Fibroblast of lung (primary cell): ENCODE measurements at regions not wholly inside any gene's neighbourhood (a gene's known extent, or its start where the extent isn't known, plus 50 kb on each side); places are given as distances from the start of the nearest gene placed in this dataset.

Experiments
- DNase-seq, 2 donors: peaks; one replicate each; pipeline versions ENCODE4 v3.0.0 to v3.0.0-alpha.2; 2010; ENCODE audit warnings: low read depth in 2 of 2
- H2AFZ ChIP-seq: 2 replicates; pipeline ENCODE4 v1.5.1; 2012; ENCODE audit warnings: low read length, control low read depth, inconsistent platforms
- H3K27ac ChIP-seq: 2 replicates; pipeline ENCODE4 v1.5.1; 2011; ENCODE audit warnings: low read length, control low read depth; ENCODE audit not compliant: insufficient read depth
- H3K27me3 ChIP-seq: 2 replicates; pipeline ENCODE4 v1.5.1; 2011; ENCODE audit warnings: mild to moderate bottlenecking, low read length; ENCODE audit not compliant: control insufficient read depth, insufficient read depth
- H3K36me3 ChIP-seq: 2 replicates; pipeline ENCODE4 v1.5.1; 2011; ENCODE audit warnings: low read length; ENCODE audit not compliant: control insufficient read depth, insufficient read depth
- H3K4me1 ChIP-seq: 2 replicates; pipeline ENCODE4 v1.5.1; 2011; ENCODE audit warnings: low read length; ENCODE audit not compliant: control insufficient read depth, insufficient read depth; ENCODE audit errors: extremely low read depth
- H3K4me2 ChIP-seq: 2 replicates; pipeline ENCODE4 v1.5.1; 2011; ENCODE audit warnings: low read length, control low read depth; ENCODE audit not compliant: insufficient read depth; ENCODE audit errors: extremely low read depth
- H3K4me3 ChIP-seq, 4 experiments: fragments of 200-600 bp in 1 of 4; sonication (generic) in 1 of 4; replicated peaks in 1 of 4; 2 replicates each; pipeline ENCODE4 v1.5.1; 2011 to 2016; ENCODE audit warnings: low read length in 4 of 4, low read depth in 3 of 4, mild to moderate bottlenecking in 3 of 4, control low read depth in 2 of 4, inconsistent platforms in 1 of 4, mixed read lengths in 1 of 4; ENCODE audit not compliant: insufficient read depth in 1 of 4; ENCODE audit errors: control extremely low read depth in 1 of 4
- H3K79me2 ChIP-seq: 2 replicates; pipeline ENCODE4 v1.5.1; 2012; ENCODE audit warnings: mild to moderate bottlenecking, low read length, inconsistent platforms; ENCODE audit not compliant: control insufficient read depth, insufficient read depth
- H3K9ac ChIP-seq: 2 replicates; pipeline ENCODE4 v1.5.1; 2011; ENCODE audit warnings: mild to moderate bottlenecking, low read length, control low read depth; ENCODE audit not compliant: insufficient read depth
- H3K9me3 ChIP-seq: 2 replicates; pipeline ENCODE4 v1.5.1; 2012; ENCODE audit warnings: low read depth, low read length; ENCODE audit not compliant: control insufficient read depth, insufficient read depth
- H4K20me1 ChIP-seq: 2 replicates; pipeline ENCODE4 v1.5.1; 2011; ENCODE audit warnings: low read length; ENCODE audit not compliant: control insufficient read depth, insufficient read depth; ENCODE audit errors: extremely low read depth
- CTCF ChIP-seq, 2 donors: IDR thresholded peaks in 1 of 2; conservative IDR thresholded peaks in 1 of 2; 1 replicate in 1 of 2; 2 replicates in 1 of 2; pipeline ENCODE4 v1.5.1; 2011 to 2012; ENCODE audit warnings: low read length in 2 of 2, control low read depth in 1 of 2, inconsistent platforms in 1 of 2, low read depth in 1 of 2, mild to moderate bottlenecking in 1 of 2
- EZH2 ChIP-seq: IDR thresholded peaks from 2 replicates; pipeline ENCODE4 v1.5.1; 2012; ENCODE audit warnings: low read length, control low read depth, mild to moderate bottlenecking; ENCODE audit errors: missing control alignments

GRCh38 chr1:237962985-237963384 lies 72.3 kb upstream of the ZP4 start:
- Histone ChIP-seq H3K9me3 (no peaks in the 10 kb centered on the region), H3K27ac (no peak overlapping the region), H2AFZ (no peak overlapping the region), H3K9ac (no peak overlapping the region), H4K20me1 (no peaks in the 10 kb centered on the region), H3K4me3 (no peak overlapping the region), H3K79me2 (no peaks in the 10 kb centered on the region), H3K4me1 (no peaks in the 10 kb centered on the region), H3K36me3 (no peaks in the 10 kb centered on the region), H3K4me2 (no peak overlapping the region), H3K27me3 (no peaks in the 10 kb centered on the region)
- no peak for DNase-seq
- TF ChIP-seq EZH2, result no peak
- no peak for TF ChIP-seq CTCF (conservative IDR thresholded peaks at IDR 0.05 in 1 of 2, IDR thresholded peaks at IDR 0.05 in 1 of 2; ENCODE audit: low read depth in 1 of 2, low read length in 2 of 2)

DNA sequence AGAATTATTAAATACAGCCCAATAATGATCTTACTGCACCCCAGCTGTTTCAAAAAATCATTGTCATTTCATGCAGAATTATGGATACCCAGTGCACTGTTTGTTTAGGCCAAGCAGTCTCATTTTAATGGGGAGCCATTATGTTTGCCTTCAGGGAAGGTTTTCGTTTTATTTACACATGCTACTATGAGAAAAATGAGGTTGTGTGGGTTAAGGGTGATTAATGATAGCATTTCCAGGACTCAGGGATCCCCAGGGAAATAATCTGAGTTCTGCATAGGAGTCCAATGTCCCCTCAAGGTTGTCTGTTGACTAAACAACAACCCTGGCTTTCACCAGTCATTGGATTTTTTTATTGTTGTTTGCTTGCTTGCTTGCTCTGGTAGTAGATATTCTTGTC lies 71.0 kb upstream of the ZP4 start:
- Histone ChIP-seq H2AFZ (no peak overlapping the region), H3K36me3 (no peaks in the 10 kb centered on the region)
- TF ChIP-seq CTCF (conservative IDR thresholded peaks at IDR 0.05 in 1 of 2, IDR thresholded peaks at IDR 0.05 in 1 of 2; ENCODE audit: low read depth in 1 of 2, low read length in 2 of 2), result no peak
- TF ChIP-seq EZH2, result no peak

GRCh38 chr1:237959838-237960237 lies 69.1 kb upstream of the ZP4 start:
- TF ChIP-seq EZH2 (no peak), CTCF (conservative IDR thresholded peaks at IDR 0.05 in 1 of 2, IDR thresholded peaks at IDR 0.05 in 1 of 2; ENCODE audit: low read depth in 1 of 2, low read length in 2 of 2) (no peak)
- no peak overlapping the region for H3K9ac ChIP-seq
- no peaks in the 10 kb centered on the region for H3K79me2 ChIP-seq
- H2AFZ ChIP-seq, result no peak overlapping the region
- no peaks in the 10 kb centered on the region for H4K20me1 ChIP-seq
- H3K4me3 ChIP-seq, result no peak overlapping the region
- H3K9me3 ChIP-seq, result no peaks in the 10 kb centered on the region
- H3K4me2 ChIP-seq, result no peak overlapping the region
- no peak for DNase-seq
- no peaks in the 10 kb centered on the region for H3K36me3 ChIP-seq
- H3K27me3 ChIP-seq, result no peaks in the 10 kb centered on the region
- H3K4me1 ChIP-seq, result no peaks in the 10 kb centered on the region
- no peak overlapping the region for H3K27ac ChIP-seq

More for the DNA sequence above, 71.0 kb upstream of the ZP4 start:
- Histone ChIP-seq H3K4me2 (no peak overlapping the region), H3K27me3 (no peaks in the 10 kb centered on the region), H3K27ac (no peak overlapping the region), H3K79me2 (no peaks in the 10 kb centered on the region), H3K9ac (no peak overlapping the region), H4K20me1 (no peaks in the 10 kb centered on the region), H3K9me3 (no peaks in the 10 kb centered on the region), H3K4me1 (no peaks in the 10 kb centered on the region), H3K4me3 (no peak overlapping the region)
- DNase-seq, result no peak
